GM23248 (cell line): ENCODE measurements at regions not wholly inside any gene's neighbourhood (a gene's known extent, or its start where the extent isn't known, plus 50 kb on each side); places are given as distances from the start of the nearest gene placed in this dataset.
"Not testable (repeated sequence)": the region's sequence is repeated elsewhere in the genome, so short reads cannot be mapped to it uniquely, and the experiment has no call there.

Source experiments
- DNase-seq: peaks from one replicate; pipeline ENCODE4 v3.0.0-alpha.2; 2015
- H2AFZ ChIP-seq: fragments of 200-600 bp; sonication (generic); 2 replicates; pipeline ENCODE4 v1.6.1; 2016; ENCODE audit warnings: antibody characterized with exemption
- H3F3A ChIP-seq: fragments of 200-600 bp; sonication (generic); 2 replicates; pipeline ENCODE4 v1.6.1; 2016; ENCODE audit warnings: mild to moderate bottlenecking, antibody characterized with exemption, mixed run types; ENCODE audit not compliant: insufficient read depth
- H3K27ac ChIP-seq: fragments of 200-600 bp; sonication (generic); 2 replicates; pipeline ENCODE4 v1.5.1; 2016; ENCODE audit warnings: mild to moderate bottlenecking
- H3K27me3 ChIP-seq: fragments of 200-600 bp; sonication (generic); replicated peaks from 2 replicates; pipeline ENCODE4 v1.6.1; 2016; ENCODE audit warnings: mild to moderate bottlenecking; ENCODE audit not compliant: insufficient read depth
- H3K36me3 ChIP-seq: fragments of 200-600 bp; sonication (generic); 2 replicates; pipeline ENCODE4 v1.6.1; 2016; ENCODE audit warnings: low read depth, mild to moderate bottlenecking
- H3K4me1 ChIP-seq: fragments of 200-600 bp; sonication (generic); 2 replicates; pipeline ENCODE4 v1.6.1; 2016; ENCODE audit warnings: mild to moderate bottlenecking; ENCODE audit not compliant: insufficient read depth
- H3K4me2 ChIP-seq: fragments of 200-600 bp; sonication (generic); one replicate; pipeline ENCODE4 v1.6.1; 2016; ENCODE audit warnings: mild to moderate bottlenecking; ENCODE audit not compliant: unreplicated experiment
- H3K4me3 ChIP-seq: fragments of 200-600 bp; sonication (generic); 2 replicates; pipeline ENCODE4 v1.5.1; 2016; ENCODE audit warnings: mild to moderate bottlenecking
- H3K79me2 ChIP-seq: fragments of 200-600 bp; sonication (generic); 2 replicates; pipeline ENCODE4 v1.6.1; 2016; ENCODE audit warnings: mild to moderate bottlenecking; ENCODE audit not compliant: insufficient read depth
- H3K9ac ChIP-seq: fragments of 200-600 bp; sonication (generic); 2 replicates; pipeline ENCODE4 v1.6.1; 2016; ENCODE audit warnings: mild to moderate bottlenecking
- H3K9me2 ChIP-seq: fragments of 200-600 bp; sonication (generic); 2 replicates; pipeline ENCODE4 v1.6.1; 2016; ENCODE audit warnings: mixed run types, mild to moderate bottlenecking, moderate library complexity; ENCODE audit not compliant: insufficient read depth
- H3K9me3 ChIP-seq: fragments of 200-600 bp; sonication (generic); one replicate; pipeline ENCODE4 v1.6.1; 2017; ENCODE audit warnings: low read depth
- H4K20me1 ChIP-seq: fragments of 200-600 bp; sonication (generic); 2 replicates; pipeline ENCODE4 v1.6.0; 2016; ENCODE audit not compliant: insufficient read depth
- EZH2 ChIP-seq: fragments of 200-600 bp; sonication (generic); IDR thresholded peaks from 2 replicates; pipeline ENCODE4 v1.6.1; 2018; ENCODE audit warnings: antibody characterized with exemption, mild to moderate bottlenecking; ENCODE audit not compliant: insufficient read depth, poor library complexity, severe bottlenecking
- EZH2phosphoT487 ChIP-seq: fragments of 200-600 bp; sonication (generic); IDR thresholded peaks from 2 replicates; pipeline ENCODE4 v1.6.1; 2018; ENCODE audit warnings: antibody characterized with exemption, moderate library complexity, mild to moderate bottlenecking, low read depth; ENCODE audit not compliant: insufficient read depth
- WGBS, 2 experiments: methylation state at CpG; one replicate each; pipeline ENCODE4 v1.1.6; 2015 to 2017; ENCODE audit warnings: low lambda C conversion rate in 2 of 2, low coverage in 1 of 2; ENCODE audit errors: missing lambda C conversion rate in 2 of 2; 5-methylcytosine and 5-hydroxymethylcytosine counted together
- in situ Hi-C: fragments of 300-500 bp; cut with MboI; formaldehyde crosslinking; loops from 2 replicates; pipeline ENCODE4 v1.15.0; 2020

DNA sequence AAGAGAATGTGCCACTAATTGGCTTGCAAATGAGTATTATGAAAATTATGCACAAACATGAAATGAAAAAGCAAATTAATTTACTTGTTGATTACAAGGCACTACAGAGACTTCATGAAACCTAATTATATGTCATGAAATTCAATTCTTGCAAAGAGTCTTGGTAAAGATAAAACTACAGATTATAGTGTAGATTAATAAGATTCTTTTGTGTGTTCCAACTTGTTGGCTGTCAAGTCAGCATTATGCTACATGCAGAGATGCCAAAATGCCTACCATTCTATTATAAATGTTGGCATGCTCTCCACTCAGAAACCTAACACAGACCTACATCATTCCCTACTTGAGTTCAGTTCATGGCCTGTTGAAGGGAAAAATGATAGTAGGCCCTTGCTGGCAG is 97.2 kb upstream of the KITLG start:
- H3K9me2 ChIP-seq = no peaks in the 10 kb centered on the region
- H2AFZ ChIP-seq = no peak overlapping the region
- in situ Hi-C loops = no loop called here

DNA sequence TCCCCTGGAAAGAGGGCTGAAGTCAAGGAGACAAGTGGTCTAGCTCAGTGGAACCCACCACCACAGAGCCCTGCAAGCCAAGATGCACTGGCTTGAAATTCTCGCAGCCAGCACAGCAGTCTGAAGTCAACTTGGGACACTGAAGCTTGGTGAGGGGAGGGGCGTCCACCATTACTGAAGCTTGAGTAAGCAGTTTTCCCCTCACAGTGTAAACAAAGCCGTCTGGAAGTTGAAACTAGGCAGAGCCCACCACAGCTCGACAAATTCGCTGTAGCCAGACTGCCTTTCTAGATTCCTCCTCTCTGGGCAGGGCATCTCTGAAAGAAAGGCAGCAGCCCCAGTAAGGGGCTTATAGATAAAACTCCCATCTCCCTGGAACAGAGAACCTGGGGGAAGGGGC is 87.3 kb upstream of the KITLG start:
- H3K4me2 ChIP-seq, H3K36me3 ChIP-seq, H3K9ac ChIP-seq, H3F3A ChIP-seq, H4K20me1 ChIP-seq, H3K27me3 ChIP-seq, H3K9me3 ChIP-seq, H3K4me3 ChIP-seq, H3K79me2 ChIP-seq, in situ Hi-C loops, DNase-seq, H3K9me2 ChIP-seq, H3K27ac ChIP-seq, H2AFZ ChIP-seq: not testable (repeated sequence)
- WGBS, 2 experiments = 74 to 84% methylated on average over 5 of the region's 5 CpGs
- H3K4me1 ChIP-seq = peaks cover 12% of the 10 kb centered on the region; the same call in 1 of the 2 replicates

More for the DNA sequence above, 97.2 kb upstream of the KITLG start:
- TF ChIP-seq EZH2phosphoT487 = no peak
- TF ChIP-seq EZH2 = no peak
- no peaks in the 10 kb centered on the region for H3K9me3 ChIP-seq
- H3K79me2 ChIP-seq = no peaks in the 10 kb centered on the region
- H3K27me3 ChIP-seq = no peaks in the 10 kb centered on the region
- H3K4me3 ChIP-seq = no peak overlapping the region
- H4K20me1 ChIP-seq = no peaks in the 10 kb centered on the region
- no peaks in the 10 kb centered on the region for H3F3A ChIP-seq
- no peaks in the 10 kb centered on the region for H3K4me1 ChIP-seq
- no peak overlapping the region for H3K27ac ChIP-seq
- no peak overlapping the region for H3K9ac ChIP-seq
- no peak for DNase-seq
- H3K36me3 ChIP-seq = no peaks in the 10 kb centered on the region
- no peak overlapping the region for H3K4me2 ChIP-seq

DNA sequence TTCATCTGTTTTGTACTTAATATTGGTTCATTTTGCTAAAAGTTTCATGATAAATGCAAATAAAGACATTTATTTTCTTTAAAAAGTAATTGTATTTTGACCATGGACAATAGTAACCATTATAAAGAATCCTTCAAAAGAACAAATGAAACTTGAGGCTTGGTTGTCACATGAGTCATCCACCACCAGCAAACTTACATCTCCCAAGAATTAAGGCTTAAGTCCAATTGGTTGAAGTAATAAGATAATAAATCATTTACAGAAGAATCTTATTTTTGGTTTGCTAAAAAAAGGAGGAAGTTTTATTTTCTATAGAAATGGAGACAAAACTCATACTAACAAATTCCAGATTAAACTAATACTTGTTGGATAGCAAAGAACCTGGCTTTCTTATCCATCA is 84.8 kb upstream of the KITLG start:
- Histone ChIP-seq H3K27ac (no peak overlapping the region), H3K4me2 (no peak overlapping the region), H2AFZ (no peak overlapping the region), H3K36me3 (no peaks in the 10 kb centered on the region), H4K20me1 (no peaks in the 10 kb centered on the region), H3K9me2 (no peaks in the 10 kb centered on the region), H3K79me2 (no peaks in the 10 kb centered on the region), H3F3A (no peaks in the 10 kb centered on the region), H3K9me3 (no peaks in the 10 kb centered on the region), H3K4me3 (no peak overlapping the region), H3K27me3 (no peaks in the 10 kb centered on the region), H3K9ac (no peak overlapping the region), H3K4me1 (peaks cover 15% of the 10 kb centered on the region; the same call in 1 of the 2 replicates)
- in situ Hi-C loops = no loop called here
- DNase-seq = peak; percentile 29
- TF ChIP-seq EZH2 = no peak
- TF ChIP-seq EZH2phosphoT487 = no peak

DNA sequence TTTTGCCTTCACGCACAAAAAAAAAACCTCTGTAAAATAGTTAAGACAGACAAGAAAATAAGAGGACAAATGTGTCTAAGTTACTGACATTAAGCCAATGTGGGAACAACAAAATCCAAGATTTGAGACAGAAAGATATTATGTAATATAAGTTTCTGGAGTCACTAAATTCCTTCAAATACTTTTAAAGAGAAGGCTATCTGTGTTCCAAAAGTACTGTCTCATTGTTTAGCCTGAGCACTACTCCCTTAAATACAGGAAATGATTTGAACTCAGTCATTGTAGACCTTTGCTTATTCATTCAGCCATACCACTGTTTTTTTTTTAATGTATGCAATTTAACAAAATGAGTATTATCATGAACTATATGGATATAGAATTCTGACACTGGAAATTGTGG is 82.7 kb upstream of the KITLG start:
- Histone ChIP-seq H3K27ac (no peak overlapping the region), H3F3A (no peaks in the 10 kb centered on the region), H3K27me3 (no peaks in the 10 kb centered on the region), H3K4me2 (no peak overlapping the region), H3K9me2 (no peaks in the 10 kb centered on the region), H3K4me3 (no peak overlapping the region), H3K4me1 (peaks cover 23% of the 10 kb centered on the region; the same call in 1 of the 2 replicates), H4K20me1 (no peaks in the 10 kb centered on the region), H3K9me3 (no peaks in the 10 kb centered on the region), H3K9ac (no peak overlapping the region), H2AFZ (peak overlapping the region; percentile 9; the same call in 1 of the 2 replicates), H3K36me3 (no peaks in the 10 kb centered on the region), H3K79me2 (no peaks in the 10 kb centered on the region)
- in situ Hi-C loops = no loop called here
- TF ChIP-seq EZH2phosphoT487 (no peak), EZH2 (no peak)
- DNase-seq = peak; percentile 32
- WGBS, 2 experiments = 46 to 48% methylated on average over 1 of the region's 1 CpG

DNA sequence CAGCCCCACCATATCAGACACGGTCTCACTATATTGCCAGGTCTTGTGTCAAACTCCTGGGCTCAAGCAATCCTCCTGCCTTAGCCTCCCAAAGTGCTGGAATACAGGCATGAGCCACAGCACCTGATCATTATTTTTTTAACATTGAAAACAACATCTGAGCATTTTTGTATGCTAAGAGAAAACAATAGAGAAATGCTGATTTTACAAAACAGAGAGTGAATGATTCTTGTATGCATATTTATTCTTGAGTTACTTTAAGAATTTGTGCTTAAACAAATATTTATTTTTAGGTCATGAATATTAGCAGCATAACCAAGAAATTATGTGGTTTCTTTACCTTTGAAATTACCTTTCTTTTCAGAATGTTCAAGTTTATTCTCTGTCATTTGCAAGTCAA is 81.8 kb upstream of the KITLG start:
- no peaks in the 10 kb centered on the region for H3F3A ChIP-seq
- no peak overlapping the region for H2AFZ ChIP-seq
- no peaks in the 10 kb centered on the region for H3K79me2 ChIP-seq
- no peak for DNase-seq
- TF ChIP-seq EZH2phosphoT487 (no peak), EZH2 (no peak)
- no peak overlapping the region for H3K4me3 ChIP-seq
- peaks cover 27% of the 10 kb centered on the region; the same call in 1 of the 2 replicates for H3K4me1 ChIP-seq
- in situ Hi-C loops = no loop called here
- H3K9me3 ChIP-seq = no peaks in the 10 kb centered on the region
- no peaks in the 10 kb centered on the region for H3K27me3 ChIP-seq
- H3K36me3 ChIP-seq = no peaks in the 10 kb centered on the region
- no peak overlapping the region for H3K4me2 ChIP-seq
- H4K20me1 ChIP-seq = no peaks in the 10 kb centered on the region
- 94 to 96% methylated on average over 1 of the region's 1 CpG for WGBS, 2 experiments
- no peaks in the 10 kb centered on the region for H3K9me2 ChIP-seq
- H3K27ac ChIP-seq = no peak overlapping the region
- H3K9ac ChIP-seq = no peak overlapping the region
